HG02943 (cell line): ENCODE measurements at regions not wholly inside any gene's neighbourhood (a gene's known extent, or its start where the extent isn't known, plus 50 kb on each side); places are given as distances from the start of the nearest gene placed in this dataset.

Experiments
- ATAC-seq: cut with Tn5 transposase; IDR thresholded peaks from one replicate; pipeline ENCODE4 v1.9.1; 2021; ENCODE audit warnings: mild to moderate bottlenecking, low read depth, moderate library complexity; ENCODE audit not compliant: unreplicated experiment

DNA sequence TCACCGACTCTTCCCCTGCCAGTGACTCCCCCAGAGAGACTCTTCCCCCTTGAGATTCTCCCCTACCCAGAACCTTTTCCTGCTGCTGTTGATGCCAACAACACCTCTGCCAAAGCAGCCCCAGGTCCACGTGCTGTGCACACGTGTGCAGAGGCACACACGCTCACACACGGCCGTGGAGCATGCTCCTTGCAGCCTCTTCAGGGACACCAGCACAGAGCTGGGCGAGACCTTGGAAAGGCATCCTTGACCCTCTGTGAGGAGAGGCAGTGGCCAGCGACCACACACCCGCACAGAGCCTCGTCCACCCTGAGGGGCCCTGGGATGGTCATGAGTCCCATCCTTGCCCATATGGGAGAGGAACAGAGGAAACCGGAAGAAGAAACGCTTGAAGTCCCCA, 181.9 kb downstream of the RBFOX3 start:
- no peak for ATAC-seq

DNA sequence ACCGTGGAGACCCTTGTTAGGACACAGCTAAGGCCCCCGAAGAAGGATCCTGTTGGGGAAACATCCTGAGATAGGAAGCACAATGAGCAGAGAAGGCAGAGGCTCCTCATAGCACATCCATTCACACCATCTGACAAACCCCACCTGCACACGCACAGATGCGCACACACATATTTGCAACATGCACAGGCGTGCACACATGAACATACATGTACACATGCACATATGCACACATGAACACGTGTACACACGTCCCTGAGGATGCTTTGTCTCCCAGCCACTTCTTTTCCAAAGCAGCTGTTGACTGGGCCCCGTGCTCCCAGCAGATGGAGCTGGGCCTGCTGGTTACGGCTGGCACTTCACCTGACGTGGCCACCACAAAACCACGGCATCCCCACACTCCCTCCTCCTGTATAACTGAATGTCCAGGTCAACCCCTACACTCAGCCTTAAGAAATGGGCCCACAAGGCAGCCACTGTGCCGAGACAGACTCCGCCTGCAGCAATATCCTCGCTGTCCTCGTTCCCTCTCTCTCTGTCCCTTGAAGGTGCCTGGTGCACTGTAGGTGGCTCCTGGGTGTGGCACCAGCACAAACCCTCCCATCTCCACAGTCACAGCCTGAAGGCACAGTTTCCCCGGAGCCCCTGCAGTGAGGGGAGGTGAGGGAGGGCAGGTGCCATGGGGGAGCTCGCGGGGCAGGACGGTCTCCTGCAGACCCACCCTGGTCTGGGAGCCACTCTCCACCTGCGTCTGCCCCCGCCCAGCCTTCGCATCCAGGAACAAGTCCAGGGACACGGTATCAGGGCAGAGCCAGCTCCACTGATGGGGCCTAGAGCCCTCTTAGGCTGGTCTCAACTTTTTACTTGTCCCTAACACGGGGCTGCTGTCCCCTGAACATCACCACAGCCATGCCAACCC, 183.0 kb downstream of the RBFOX3 start:
- no peak for ATAC-seq

DNA sequence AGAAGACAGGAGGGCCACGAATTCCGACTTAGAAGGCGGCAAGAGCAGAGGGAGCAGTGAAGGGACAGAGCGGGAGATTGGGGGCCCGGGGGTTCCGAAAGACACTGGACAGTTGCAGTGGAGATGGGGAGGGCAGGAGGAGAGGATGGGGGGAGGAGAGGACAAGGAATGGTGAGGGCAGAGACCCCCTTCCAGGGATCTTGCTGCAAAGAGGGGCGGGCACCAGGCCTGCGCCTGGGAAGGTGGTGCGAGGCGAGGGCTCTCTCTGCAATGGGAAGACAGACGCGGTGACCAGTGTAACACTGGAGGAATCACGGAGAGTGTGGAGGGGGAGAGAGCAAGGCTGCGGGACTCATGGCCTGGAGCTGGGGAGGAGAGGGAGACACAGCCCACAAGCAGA, 185.2 kb downstream of the RBFOX3 start:
- no peak for ATAC-seq

DNA sequence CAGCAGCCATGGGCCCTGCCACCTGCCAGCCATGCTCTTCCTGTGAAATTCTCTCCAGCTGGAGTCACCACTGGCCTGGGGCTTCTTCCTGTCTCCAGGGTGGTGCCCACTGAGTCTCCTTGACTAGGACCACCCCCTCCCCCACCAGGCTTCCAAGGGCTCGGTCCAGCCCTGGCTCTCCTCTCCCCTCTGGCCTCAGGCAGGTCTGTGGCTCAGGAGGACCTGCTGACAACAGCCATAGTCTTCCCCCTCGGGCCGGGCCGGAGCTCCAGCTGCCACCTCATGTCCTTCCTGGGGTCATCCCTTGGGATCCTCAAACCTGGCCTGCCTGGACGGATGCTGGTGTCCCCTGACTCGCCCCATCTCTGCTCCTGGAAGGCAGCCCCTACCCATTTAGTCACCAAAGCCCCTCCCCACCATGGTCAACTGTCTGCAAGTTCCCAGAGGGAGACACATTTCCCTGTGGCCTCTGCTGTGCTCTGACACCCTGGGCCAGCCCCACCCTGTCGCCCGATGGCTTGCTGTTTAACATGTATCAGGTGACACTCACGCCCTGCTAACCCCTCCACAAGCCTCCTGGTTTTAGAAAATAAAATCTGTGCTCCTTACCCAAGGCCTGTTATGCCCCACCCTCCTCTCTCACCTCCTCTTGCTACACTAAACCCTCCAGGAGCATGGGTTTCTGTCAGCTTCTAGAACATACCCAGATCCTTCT, 186.2 kb downstream of the RBFOX3 start:
- no peak for ATAC-seq

DNA sequence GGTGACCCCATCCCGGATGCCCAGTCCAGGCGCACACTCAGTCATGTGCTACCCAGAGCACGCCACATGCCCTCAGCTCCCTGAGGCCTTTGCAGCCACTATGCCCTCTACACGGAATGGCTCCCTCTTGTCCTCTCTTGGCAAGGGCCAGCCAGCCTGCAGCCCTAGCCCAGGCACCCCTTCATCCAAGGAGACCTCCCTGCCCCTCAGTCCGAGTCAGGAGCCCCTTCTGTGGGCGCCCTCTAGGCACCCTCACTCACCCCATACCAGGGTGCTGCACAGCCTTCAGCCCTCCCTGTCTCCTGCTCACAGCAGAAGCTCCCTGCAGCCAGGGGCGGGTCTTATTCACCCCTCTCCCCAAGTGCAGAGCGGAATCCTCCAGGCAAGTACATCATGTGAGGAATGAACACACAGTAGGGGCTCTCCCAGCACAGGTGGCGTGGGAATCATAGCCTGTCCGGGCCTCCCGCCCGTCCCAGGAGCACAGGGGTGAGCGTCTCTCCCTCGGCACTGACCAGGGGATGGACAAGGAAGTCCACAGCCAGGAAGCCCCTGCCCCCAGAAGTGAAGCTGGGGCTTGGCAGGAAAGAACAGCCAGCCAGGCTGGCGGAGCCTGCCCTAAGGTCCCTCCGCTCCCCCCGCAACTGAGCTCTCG, 186.9 kb downstream of the RBFOX3 start:
- no peak for ATAC-seq

DNA sequence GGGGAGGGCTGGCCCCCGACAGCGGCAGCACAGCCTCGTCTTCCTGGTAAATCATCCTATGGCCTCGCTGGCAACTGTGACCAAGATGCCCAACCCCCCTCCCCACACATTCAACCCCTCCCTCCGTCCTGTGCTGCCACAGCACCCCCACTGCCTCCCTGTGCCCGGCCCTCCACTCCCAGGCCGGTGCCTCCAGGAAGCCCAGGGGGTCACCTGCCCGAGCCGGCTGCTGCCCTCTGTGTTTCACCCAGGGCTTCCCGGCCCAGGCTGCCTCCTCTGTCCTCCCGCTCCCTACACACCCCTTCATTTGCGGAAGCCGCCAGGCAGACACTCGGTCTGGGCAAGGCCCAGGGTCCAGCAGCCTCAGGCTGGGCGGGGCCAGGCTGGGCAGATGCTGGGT, 188.6 kb downstream of the RBFOX3 start:
- ATAC-seq = no peak

DNA sequence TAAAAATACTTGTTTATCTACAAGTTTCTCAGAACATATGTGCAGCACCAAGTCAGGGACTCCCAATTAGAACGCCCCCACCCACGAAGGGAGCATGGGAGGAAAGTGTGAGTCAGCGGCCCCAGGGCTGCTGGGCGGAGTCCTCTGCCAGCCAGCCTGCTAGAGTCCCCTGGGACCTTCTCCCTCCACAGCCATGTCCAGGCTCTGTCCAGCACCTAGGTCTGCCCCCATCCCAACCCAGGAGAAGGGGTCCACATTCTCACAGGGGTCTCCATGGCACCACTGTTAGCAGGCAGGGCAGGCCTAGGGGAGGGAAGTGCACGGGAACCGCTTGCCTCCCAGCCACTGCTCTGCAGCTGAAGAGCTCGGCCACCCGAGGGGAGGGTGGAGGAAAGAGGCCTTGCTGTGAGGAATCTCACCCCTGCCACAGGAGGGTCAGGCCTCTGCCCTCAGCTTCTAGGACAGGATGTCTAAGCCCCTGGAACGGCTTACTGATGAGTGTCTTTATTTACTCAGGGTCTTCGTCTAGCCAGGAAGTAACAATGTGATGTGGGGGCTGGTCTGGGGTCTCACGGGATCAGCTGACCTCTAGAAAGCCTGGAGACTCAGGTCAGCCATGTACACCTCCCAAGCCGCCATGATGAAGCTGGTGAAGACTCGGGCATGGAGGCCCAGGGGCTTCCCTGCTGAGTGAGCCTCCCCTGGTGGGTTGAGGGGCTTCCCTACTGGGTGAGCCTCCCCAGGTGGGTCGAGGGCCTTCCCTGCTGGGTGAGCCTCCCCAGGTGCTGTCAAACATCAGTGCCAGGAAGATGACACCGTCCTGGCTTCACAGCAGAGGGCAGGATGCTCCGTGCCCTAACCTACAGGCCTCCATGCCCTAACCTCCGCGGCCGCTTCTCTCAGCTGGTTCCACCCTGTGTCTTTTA, 190.3 kb downstream of the RBFOX3 start:
- no peak for ATAC-seq

DNA sequence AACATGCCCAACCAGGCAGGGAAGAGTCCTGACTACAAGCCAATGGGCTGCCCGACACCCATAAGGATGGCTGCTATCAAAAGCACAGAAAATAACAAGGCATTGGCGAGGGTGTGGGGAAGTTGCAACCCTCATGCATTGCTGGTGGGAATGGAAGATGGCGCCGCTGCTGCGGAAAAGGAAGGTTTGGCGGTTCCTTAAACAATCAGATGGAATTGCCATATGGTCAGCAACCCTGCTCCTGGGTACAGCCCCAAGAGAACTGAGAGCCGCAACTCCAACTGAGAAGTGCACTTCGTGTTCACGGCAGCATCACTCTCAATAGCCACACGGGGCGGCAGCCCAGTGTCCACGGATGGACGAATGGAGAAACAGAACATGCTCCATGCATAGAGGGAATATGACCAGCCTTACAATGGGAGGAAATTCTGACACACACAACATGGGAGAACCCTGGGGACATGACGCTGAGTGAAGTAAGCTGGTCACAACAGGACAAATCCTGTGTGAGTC, 193.3 kb downstream of the RBFOX3 start:
- no peak for ATAC-seq

DNA sequence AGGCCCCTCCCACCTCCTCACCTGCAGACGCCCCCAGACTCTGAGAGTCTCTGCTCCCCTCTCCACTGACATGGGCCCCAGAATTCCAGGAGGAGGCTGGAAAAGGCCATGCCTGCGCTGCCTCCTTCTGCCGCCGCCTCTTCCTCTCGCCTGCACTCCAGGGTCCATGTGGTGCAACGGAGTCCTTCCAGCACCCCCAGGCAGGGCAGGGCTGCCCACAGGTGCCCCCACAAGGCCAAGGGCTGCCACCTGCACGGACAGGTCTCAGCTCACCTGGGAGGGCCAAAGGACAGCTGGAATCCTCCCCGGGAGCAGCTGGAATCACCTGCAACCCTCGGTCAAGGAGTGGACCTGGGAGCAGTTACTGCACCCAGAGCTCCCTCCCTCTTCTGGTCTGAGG, 194.9 kb downstream of the RBFOX3 start:
- ATAC-seq = no peak

DNA sequence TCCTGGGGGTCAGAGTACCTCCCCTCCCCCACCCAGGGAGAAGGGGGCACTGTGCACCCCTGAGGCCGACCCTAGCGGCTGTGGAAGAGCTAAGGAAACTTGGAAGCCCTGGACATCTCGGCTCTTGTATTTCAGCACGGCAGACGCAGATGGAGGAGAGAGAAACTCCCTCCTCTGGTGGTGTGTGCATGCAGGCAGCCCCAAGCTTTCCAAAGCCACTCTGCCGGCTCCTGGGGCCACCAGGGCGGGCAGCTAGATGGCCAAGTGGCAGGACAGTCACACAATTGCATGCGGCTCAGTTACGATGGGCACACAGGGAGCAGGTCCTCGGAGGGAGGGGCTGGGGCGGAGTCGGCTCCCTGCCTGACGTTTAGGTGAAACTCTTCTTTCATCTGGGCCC, 195.5 kb downstream of the RBFOX3 start:
- no peak for ATAC-seq

DNA sequence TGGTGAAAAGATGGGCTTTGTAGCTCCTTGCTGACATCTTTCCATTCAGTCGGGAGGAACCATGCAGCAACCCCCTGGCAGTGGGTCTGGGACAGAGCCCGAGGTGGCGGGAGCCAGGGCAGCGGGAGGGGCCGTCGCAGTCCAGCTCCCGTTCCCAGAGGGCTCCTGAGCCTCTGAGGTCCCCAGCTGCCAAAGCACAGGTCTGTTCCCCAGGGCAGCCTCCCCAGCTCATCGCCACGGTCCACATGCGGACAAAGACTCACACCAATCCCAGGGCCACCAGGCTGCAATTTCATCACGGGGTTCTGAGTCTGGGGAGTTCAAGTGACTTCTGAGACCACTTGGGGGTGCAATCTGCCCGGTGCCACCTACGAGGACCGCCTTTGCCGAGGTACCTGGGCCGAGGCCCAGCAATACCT, 196.0 kb downstream of the RBFOX3 start:
- no peak for ATAC-seq

DNA sequence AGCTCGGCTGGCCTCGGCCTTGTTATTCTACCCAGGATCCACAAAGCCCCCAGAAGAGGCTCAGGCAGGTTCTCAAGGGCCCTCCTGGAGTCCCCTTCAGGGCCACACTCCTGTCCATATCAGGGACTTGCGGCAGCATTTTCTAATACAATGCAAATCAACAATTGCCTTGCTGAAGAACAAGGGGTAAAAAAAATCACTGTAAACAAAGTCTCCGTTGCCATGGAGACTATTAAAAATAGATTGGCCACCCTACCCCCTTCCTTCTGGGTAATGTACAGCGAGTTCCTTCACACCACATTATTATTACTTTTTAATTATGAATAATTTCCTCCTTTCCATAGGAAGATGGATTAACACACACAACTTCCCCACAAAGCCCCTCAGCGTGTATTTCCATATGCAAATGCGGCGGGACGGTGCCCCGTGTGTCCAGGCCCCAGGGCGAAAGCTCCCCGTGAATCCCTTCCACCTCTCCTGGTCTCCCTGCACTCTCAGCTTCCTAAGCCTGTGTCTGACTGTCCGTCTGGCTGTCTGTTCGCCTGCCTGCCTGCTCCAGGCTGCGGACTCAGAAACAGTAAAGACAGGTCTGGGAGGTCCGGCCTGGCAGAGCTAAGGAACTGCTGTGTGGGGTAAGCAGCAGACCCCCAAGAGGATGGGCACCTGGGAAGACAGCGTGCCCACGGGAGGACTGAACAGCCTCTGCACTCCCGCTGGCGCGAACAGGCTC, 196.6 kb downstream of the RBFOX3 start:
- ATAC-seq = no peak

DNA sequence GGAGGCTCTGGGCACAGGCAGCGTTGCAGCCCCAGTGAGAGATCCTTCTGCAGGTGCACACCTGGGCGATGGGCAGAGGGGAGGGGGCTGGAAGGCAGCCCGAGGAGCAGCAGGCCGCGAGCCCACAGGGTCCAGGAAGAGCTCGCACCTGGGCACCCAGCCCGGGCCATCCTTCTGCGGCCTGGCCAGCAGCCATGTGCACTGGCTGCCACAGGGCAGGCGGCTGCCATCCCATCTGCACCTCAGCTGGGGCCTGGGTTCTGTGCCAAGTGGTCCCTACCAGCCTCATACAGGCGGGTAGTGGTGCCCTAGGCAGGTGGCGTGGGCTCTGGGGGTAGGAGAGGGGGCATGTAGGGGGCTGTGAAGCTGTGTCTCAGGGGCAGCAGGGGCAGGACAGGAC, 197.2 kb downstream of the RBFOX3 start:
- ATAC-seq = no peak

DNA sequence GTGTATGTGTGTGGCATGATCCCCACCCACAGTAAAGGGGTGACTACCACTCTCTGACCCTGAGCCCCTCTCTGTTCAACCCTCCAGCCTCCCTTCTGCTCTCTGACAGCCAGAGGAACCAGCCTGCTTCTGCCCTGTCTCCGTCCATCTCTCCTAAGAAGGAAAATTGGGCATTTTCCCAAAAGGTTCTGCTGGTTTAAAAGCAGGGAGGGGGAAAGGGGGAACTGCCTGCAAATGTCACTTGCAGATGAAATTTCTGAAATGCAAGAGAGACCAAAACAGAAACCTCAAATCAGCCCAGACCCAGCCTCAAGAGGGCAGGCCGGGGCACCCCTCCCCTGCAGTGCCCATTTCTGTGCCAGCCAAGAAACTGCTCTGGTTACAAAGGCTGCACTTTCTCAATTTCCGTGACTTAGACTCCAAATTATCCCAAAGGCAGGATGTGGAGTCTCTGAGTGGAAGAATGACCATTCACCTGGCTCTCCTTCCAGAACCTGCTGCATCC, 197.9 kb downstream of the RBFOX3 start:
- no peak for ATAC-seq

DNA sequence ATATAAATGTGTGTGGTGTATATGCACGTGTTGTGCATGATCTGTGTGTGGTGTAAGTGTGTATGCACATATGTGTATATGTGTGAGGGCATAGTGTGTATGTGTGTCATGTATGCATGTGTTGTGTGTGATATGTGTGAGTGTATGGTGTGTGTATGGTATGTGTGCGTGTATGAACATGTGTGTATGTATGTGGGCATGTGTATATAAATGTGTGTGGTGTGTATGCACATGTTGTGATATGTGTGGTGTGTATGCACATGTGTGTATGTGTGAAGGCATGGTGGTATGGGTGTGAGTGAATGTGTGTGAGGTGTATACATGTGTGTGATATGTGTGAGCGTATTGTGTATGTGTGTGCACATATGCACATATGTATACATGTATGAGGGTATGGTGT, 198.7 kb downstream of the RBFOX3 start:
- no peak for ATAC-seq

DNA sequence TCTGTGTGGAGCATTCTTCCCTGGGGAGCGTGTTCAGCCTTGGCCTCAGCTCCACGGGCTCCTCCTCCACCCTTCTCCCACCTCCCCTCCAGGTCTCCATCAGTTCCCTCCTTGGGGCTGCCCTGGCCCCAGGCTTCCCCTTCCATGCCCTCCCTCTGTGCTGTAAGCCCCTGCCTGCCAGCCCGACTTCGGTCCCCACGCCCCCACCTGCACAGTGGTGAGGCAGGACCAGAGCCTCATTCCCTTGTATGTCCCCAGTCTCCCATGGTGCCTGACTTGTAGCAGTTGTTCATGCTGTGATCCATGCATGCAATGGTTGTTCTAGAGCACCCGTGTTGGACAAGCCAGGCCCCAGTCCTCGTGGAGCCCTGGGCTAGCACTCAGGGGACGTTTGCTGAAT, 199.4 kb downstream of the RBFOX3 start:
- ATAC-seq = no peak

DNA sequence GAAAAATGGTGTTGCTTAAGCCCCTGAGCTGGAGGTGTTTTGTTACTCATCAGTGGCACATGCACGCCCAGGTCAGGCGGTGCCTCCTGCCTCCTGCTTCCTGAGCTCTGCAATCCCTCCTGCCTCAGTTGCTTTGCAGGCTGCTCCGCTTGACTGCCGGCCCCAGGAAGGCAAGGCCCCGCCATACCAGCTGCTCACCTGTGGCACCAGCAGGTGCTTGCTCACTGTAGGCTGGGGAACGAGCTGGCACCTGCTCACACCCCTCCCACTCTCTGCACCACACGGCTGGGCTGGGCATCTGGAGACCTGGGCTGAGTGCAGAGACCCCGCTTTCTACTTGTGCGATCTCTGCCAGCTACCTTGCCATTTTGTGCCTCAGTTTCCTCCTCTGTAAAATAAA, 200.2 kb downstream of the RBFOX3 start:
- ATAC-seq = no peak

DNA sequence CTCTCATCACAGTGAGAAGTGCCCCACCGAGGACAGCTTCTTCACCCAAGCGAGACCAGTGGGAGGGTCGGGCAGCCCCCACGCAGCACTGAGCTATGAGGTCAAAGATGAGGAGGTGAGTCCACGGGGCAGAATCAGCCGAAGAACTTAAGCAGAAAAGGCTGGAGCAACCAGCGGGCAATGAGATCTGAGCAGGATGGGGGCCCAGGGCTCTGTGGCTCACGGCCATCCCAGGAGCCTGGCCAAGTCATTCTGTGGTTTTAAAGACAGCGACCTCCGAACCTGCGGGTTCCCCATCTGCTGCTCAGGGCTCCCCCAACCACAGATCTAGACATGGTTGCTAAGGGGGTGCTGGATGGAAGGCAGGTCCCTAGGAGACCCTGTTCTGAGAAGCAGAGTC, 202.6 kb downstream of the RBFOX3 start:
- ATAC-seq = no peak

DNA sequence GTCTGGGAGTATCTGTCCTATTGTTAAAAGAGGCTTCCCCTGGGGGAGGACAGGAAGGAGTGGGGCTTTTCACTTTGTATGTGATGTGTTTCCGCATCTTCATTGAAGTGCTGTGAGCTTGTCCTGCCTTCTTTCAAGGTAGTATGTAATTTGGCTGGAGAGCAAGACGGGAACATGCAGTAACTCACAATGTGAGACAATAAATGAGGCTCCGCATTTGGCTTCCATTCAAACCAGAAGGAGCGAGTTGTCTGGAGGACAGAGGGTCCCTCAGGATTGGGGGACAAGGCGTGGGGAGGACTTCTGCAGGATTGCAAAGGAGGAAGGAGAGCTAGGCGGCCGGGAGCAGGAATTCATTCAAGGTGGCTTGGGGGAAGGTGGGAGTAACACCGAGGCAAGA, 203.5 kb downstream of the RBFOX3 start:
- no peak for ATAC-seq
